Activated naive CD4-positive, alpha-beta T cell treated with anti-CD3 and anti-CD28 coated beads, Interleukin-2, amount 50 U/mL, for 16 hours (primary cell): ENCODE measurements at regions not wholly inside any gene's neighbourhood (a gene's known extent, or its start where the extent isn't known, plus 50 kb on each side); places are given as distances from the start of the nearest gene placed in this dataset.
"Not testable (repeated sequence)": the region's sequence is repeated elsewhere in the genome, so short reads cannot be mapped to it uniquely, and the experiment has no call there.

ENCODE experiments used
- DNase-seq: peaks from one replicate; pipeline ENCODE4 v3.0.0-alpha.2; 2020

DNA sequence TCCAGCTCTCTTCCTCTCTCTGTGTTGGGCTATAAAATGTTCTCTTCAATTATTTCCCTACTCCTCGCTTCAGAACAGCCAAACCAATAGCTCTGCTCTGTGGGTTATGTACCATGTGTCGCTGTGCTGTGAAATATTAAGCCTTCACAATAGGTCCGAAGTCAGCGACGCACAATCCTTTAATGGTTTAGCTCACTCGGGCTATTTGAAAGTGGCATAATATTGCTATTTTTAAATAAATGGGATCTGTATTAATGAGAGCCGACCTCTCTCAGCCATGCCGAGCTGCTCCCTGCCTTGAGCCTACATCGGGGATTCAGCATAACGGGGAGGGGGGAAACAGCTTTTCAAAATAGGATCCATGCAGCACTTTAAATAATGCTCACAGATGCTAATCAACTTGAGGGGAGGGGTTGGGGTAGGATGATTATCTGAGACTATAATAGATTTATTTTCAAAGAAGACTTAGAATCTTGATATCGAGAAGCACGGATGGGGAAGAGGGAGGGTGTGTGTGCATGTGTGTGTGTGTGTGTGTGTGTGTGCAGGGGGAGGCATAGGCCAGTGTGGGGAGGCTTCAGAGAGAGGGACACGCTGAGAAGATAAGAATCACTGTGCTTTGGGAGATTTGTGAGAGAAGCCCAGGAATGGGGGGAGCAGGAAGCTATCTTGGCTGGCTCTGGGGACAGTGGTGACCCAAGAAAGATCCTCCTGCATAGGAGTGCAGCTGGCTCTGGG lies 271.5 kb downstream of the NXPE2 start:
- no peak for DNase-seq

- no peak for DNase-seq
These were observed 274.7 kb downstream of the NXPE2 start for GRCh38 chr11:114953039-114953438.

- DNase-seq = no peak
These were observed 277.6 kb downstream of the NXPE2 start for GRCh38 chr11:114955923-114956322.

DNA sequence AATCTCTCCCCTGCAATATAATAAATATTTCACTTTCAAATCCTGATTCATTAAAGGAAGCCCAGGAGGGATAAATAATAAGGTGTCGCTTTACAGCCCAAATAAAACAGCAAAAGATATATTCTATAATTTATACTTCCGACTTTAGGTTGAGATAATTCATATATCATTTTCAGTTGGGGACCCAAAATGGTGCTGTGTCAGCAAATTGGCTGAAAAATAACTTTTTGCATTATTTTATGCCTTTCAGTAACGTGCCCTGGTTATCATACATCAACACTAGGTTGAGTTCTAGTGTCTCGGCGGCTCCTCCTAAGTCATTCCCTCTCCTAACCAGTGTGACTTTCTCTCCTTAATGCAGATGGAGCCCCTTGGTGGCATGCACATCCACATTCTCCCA lies 278.2 kb downstream of the NXPE2 start:
- DNase-seq = no peak

- DNase-seq = no peak
These were observed 281.7 kb downstream of the NXPE2 start for GRCh38 chr11:114959953-114960505.

DNA sequence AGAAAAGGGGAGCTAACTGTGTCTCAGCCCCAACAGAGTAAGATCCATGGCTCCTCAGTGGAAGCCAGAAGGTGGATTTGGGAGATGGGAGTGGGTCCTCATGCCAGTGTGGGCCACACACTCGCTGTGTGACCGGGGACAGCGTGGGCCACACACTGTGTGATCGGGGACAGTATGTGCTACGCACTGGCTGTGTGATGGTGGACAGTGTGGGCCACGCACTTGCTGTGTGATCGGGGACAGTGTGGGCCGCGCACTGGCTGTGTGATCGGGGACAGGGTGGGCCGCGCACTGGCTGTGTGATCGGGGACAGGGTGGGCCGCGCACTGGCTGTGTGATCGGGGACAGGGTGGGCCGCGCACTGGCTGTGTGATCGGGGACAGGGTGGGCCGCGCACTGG lies 282.5 kb downstream of the NXPE2 start:
- DNase-seq = not testable (repeated sequence)

GRCh38 chr11:114964676-114965214 lies 286.4 kb downstream of the NXPE2 start:
- no peak for DNase-seq

DNA sequence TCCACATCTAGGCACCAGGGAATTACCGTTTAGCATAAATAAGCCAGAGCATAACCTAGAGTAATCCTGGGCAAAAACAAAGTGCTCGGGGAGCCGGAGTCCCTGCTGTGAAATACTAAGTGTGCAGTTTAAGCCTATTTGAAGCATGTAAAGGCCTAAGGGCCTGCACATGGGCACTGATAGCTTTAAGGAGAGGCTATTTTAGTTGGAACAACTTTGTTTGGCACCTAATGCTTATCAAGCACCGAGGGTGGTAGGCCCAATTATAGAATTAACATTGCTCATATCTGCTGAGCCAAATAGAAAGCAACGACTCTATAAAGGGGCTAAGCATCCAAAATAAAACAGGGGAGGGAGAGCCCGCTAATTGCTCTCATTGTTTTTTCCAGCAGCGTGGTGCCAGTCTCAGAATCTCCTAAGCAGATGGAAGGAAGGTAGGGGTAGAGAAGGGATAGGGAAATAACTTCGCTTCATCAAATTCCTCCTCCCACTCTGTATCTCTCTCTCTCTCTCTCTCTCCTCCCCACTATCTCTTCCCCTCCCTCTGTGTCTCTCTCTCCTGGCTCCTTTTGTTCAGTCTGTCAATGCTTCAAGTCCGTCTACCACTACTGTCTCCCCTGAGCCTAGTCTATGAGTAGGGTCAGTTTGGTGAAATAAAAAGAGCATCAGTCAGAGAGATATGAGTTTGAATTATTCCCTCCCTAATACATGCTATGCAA lies 292.8 kb downstream of the NXPE2 start:
- no peak for DNase-seq

DNA sequence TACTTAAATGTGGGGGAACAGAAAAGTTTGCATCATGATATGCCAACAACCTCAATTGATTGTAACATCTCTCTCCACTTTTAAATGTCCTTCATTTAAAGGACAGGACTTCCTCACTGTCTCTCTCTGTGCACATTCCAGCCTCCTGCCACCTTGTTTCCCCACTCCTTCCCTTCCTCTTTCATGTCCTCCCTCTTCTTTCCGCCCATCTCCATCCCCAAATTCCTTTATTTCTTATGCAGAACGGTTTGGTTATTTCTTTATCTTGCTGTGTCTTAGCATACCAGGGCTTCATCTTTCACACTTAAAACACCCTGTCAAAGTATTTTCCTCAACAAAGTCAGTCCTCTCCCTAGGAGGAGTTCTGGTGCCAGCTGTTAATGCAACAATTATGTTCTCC lies 293.8 kb downstream of the NXPE2 start:
- no peak for DNase-seq

GRCh38 chr11:114977651-114978050 lies 299.3 kb downstream of the NXPE2 start:
- DNase-seq = no peak

- no peak for DNase-seq
These were observed 303.8 kb downstream of the NXPE2 start for GRCh38 chr11:114982141-114982540.

GRCh38 chr11:114984611-114985163 lies 306.4 kb downstream of the NXPE2 start:
- no peak for DNase-seq

DNA sequence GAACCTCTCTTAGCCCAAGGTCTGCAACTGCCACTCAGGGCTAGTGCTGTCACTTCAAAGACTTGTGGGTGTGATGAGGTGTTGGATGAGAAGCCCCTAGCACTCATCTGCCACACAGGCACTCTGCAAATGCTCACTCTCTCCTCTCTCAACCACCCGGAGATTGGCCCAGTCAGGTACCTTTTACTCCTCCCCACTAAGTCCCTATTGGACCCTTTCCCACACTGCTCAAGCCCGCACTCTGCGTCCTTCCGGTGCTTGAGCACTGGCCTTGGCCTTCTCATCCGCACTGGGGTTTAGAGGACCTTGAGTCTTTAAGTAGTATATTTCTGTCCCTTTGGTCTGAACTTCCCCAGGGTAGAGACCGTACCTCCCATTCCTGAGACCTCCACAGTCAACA lies 308.0 kb downstream of the NXPE2 start:
- DNase-seq = no peak

GRCh38 chr11:114987186-114987760 lies 308.9 kb downstream of the NXPE2 start:
- DNase-seq = no peak

DNA sequence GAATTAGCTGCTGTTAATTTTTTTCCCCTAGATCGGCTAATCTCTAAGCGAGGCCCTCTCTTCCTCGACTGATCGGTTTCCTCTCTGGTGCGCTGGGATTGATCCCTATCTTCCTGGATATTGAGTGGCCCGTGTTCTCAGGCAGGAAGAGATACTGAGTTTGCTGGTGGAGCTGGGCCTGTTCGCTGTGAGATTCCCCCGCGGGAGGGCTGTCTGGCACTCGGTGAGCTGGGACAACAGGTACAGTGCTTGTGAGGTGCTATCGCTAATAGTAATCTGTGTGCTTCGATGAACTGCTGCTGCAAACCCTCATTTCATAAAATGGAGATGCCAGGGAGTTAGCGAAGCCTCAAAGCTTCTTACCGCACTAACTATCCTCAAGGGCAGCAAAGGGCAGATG lies 310.3 kb downstream of the NXPE2 start:
- DNase-seq = no peak

GRCh38 chr11:114989536-114989935 lies 311.2 kb downstream of the NXPE2 start:
- DNase-seq = no peak

DNA sequence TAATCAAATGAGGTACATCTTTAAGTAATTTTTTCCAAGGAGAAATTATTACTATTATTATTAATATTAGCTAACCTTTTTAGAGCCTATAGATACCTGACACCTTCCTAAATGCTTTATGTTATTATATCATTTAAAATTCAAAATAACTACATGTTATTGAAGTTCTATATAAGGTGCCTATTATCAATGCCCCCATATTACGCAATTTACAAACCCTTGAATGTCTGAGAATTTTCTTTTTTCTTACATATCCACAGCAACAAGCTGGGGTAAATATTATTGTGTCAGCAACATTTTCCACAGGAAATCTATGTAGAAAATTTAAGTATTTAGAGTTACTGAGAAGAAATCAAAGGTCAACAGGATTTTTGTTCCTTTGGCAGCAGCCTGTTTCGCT lies 327.3 kb downstream of the NXPE2 start:
- DNase-seq = no peak

- no peak for DNase-seq
These were observed 329.5 kb downstream of the NXPE2 start for GRCh38 chr11:115007851-115008250.

DNA sequence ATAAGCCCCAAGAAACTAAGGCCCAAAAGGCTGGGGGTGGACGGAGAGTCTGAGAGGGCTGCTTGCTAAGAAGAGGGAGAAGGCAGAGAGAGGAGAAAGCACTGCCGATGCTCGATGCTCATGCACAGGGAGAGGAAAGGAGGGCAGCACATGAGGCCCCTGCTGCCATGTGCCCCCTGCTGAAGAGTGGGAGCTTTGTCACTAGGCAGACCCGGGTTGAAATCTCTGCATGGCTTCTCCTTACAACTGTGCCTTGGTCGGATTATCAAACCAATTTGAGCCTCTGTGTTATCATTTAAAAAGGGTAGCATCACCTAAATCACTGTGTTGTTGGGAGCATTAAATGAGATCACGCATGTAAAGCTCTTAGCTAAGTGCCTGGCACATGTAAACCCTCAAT lies 330.5 kb downstream of the NXPE2 start:
- DNase-seq = no peak

DNA sequence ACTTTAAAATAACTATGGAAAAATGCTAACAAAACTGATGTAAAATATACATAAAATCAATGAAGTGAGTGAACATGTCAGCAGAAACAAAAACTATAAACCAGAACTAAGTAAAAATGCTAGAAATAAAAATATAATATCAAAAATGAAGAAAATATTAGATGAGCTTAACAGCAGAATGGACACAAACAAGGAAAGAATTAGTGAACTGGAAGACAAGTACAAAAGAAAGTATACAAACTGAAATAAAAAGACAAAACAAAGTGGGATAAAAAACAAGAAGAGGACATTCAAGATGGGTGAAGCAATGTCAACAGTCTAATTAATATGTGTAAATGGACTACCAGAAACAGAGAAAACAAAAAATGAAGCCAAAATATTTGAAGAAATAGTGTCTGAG lies 339.2 kb downstream of the NXPE2 start:
- DNase-seq = no peak

DNA sequence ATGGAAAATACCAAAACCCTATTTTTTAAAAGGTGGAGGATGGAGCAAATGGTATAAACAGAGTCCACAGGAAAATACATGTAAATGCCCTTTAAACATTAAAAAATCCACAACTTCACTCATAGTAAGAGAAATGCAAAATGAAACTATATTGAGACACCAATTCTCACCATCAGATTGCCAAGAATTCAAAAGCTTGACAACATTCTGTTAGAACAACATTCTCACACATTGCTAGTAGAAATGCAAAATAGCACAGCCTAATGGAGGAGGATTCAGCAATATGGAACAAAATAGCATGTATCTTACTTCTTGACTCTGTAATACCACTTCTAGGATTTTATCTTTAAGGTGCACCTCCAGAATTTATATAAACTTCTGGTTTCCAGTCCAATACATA lies 351.8 kb downstream of the NXPE2 start:
- no peak for DNase-seq

- DNase-seq = no peak
These were observed 358.3 kb downstream of the NXPE2 start for GRCh38 chr11:115036406-115037180.

GRCh38 chr11:115042002-115042401 lies 363.7 kb downstream of the NXPE2 start:
- DNase-seq = no peak
